Astrocyte of the cerebellum (primary cell): ENCODE measurements at regions not wholly inside any gene's neighbourhood (a gene's known extent, or its start where the extent isn't known, plus 50 kb on each side); places are given as distances from the start of the nearest gene placed in this dataset.
"Not testable (repeated sequence)": the region's sequence is repeated elsewhere in the genome, so short reads cannot be mapped to it uniquely, and the experiment has no call there.

Source experiments
- DNase-seq: peaks from one replicate; pipeline ENCODE4 v3.0.0-alpha.2; 2011; ENCODE audit warnings: low read depth
- H3K4me3 ChIP-seq: 2 replicates; pipeline ENCODE4 v1.5.1; 2011; ENCODE audit warnings: mild to moderate bottlenecking, low read depth, low read length, moderate library complexity
- CTCF ChIP-seq: IDR thresholded peaks from 2 replicates; pipeline ENCODE4 v1.5.1; 2012; ENCODE audit warnings: low read length, low read depth, moderate library complexity, mild to moderate bottlenecking; ENCODE audit errors: missing control alignments
- in situ Hi-C: cut with HindIII; loops from 2 replicates; pipeline ENCODE4 v1.10.0; 2017; ENCODE audit warnings: low sequenced_read_pairs

- H3K4me3 ChIP-seq: no peak overlapping the region
- no peak for DNase-seq
- in situ Hi-C loops: no loop called here
- TF ChIP-seq CTCF: no peak
Measured at GRCh38 chr3:182644790-182645433, 148.4 kb upstream of the ATP11B start.

- no peak for TF ChIP-seq CTCF
- H3K4me3 ChIP-seq: no peak overlapping the region
- no peak for DNase-seq
- in situ Hi-C loops: no loop called here
Measured at GRCh38 chr3:182650568-182651128, 142.7 kb upstream of the ATP11B start.

GRCh38 chr3:182651461-182651860 lies 141.8 kb upstream of the ATP11B start:
- DNase-seq: no peak
- no peak overlapping the region for H3K4me3 ChIP-seq
- in situ Hi-C loops: no loop called here
- TF ChIP-seq CTCF: no peak

- H3K4me3 ChIP-seq, DNase-seq, in situ Hi-C loops: not testable (repeated sequence)
Measured at GRCh38 chr3:182653065-182653464, 140.2 kb upstream of the ATP11B start.

GRCh38 chr3:182668541-182668940 lies 124.8 kb upstream of the ATP11B start:
- H3K4me3 ChIP-seq: no peak overlapping the region
- DNase-seq: no peak
- in situ Hi-C loops: no loop called here
- TF ChIP-seq CTCF: no peak

DNA sequence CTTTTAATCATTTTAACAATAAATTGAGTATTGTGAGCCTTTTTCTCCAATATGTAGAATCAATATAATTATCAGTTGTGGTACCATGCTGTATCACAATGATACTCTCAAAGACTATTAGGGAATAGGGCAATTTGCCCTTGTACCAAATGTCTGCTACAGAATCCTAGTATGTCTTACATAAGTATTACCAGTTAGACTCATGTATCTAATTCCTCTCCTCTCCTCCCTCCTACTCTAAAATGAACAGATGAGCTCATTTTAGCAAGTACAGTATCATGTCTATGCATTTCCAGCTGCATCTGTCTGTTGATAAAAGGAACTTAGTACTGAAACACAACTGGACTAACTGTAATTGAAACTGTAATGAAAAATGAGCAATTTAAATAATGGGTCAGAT lies 124.3 kb upstream of the ATP11B start:
- no peak for DNase-seq
- no peak overlapping the region for H3K4me3 ChIP-seq
- in situ Hi-C loops: no loop called here
- TF ChIP-seq CTCF: no peak

DNA sequence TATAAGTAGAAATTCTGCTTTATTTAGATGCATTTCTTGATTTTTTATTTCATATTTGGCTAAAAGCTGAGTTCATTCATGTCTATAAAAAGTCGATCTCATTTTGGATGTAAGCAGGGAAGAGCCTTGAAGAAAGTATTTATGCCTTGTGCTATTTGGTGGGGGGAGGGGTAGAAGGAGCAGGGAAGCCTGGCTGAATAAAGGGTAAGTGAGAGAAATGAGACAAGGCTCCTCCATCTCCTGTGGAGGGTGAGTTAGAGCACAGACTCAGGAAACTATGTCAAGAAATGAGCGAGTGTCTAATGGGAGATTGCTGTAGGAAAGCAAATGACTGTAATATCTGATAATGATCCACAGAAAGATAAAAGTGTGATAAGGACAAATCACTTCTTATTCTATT lies 121.8 kb upstream of the ATP11B start:
- no peak for TF ChIP-seq CTCF
- in situ Hi-C loops: no loop called here
- DNase-seq: no peak
- H3K4me3 ChIP-seq: no peak overlapping the region
